Thyroid gland (tissue), 4 donors: ENCODE measurements at regions not wholly inside any gene's neighbourhood (a gene's known extent, or its start where the extent isn't known, plus 50 kb on each side); places are given as distances from the start of the nearest gene placed in this dataset.

Experiments
- CTCF ChIP-seq, 6 experiments: fragments of 200-600 bp in 3 of 6; fragments of 450-650 bp in 3 of 6; sonication (generic) in 3 of 6; IDR thresholded peaks; one replicate each; pipeline ENCODE4 v1.5.1; 2016 to 2019; ENCODE audit warnings: antibody characterized with exemption in 6 of 6, mild to moderate bottlenecking in 2 of 6, inconsistent platforms in 1 of 6, moderate library complexity in 1 of 6
- POLR2A ChIP-seq, 2 donors: fragments of 450-650 bp; IDR thresholded peaks; one replicate each; pipeline ENCODE4 v1.6.1; 2017; ENCODE audit warnings: antibody characterized with exemption in 2 of 2, mild to moderate bottlenecking in 2 of 2, moderate library complexity in 1 of 2

DNA sequence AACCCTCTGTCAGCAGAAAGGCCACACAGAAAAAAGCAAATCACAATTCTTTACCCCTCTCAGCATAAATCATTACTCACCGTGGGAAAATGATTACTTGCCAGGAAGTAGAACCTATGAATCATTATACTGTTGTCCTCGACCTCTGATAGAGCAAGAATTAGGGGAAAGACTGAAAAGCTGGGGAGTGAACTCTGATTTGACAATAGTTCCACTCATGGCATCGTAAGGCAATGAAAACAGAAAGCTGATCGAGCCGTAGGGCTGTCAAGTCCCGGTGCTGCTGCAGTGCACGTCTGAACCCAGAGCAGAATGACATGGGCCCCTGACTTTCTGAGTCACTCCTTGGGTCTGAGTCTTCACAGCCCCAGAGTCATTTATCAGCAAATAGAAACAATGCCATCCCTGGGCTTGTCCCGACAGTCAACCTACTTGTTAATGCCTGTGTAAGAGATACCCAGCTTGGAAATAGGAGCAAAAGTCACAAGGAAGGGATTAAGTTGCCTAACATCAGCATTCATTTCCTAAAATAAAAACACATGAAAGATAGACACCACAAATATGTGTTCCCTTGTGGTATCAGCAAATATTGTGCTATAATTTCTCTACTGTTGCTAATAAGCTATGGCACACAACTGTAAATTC, 224.8 kb upstream of the MARCKS start:
- TF ChIP-seq POLR2A (IDR thresholded peaks at IDR 0.05) (no peak), CTCF (IDR thresholded peaks at IDR 0.05) (no peak)
